Panc1 (cell line): ENCODE measurements at regions not wholly inside any gene's neighbourhood (a gene's known extent, or its start where the extent isn't known, plus 50 kb on each side); places are given as distances from the start of the nearest gene placed in this dataset.

ENCODE experiments used
- ATAC-seq: fragments of 200-7000 bp; cut with Tn5 transposase; 2 replicates; pipeline ENCODE4 v1.9.1; 2020; ENCODE audit warnings: mild to moderate bottlenecking, moderate library complexity
- BruUV-seq: library from RNA; stranded (reverse); fragments of 400-500 nt; replicated peaks from 2 replicates; lab custom pipeline; 2021; lab: Mats Ljungman, UMichigan
- CTCF ChIA-PET: fragments of 300-600 bp; sonication (Branson Sonifier 250); formaldehyde crosslinking; loops from one replicate; lab custom pipeline; 2022; ENCODE audit warnings: antibody characterized with exemption; lab: Charles Lee
- POLR2A ChIA-PET: fragments of 300-600 bp; sonication (Branson Sonifier 250); formaldehyde crosslinking; loops from one replicate; lab custom pipeline; 2022; ENCODE audit warnings: antibody characterized with exemption; lab: Charles Lee
- DNase-seq: peaks from one replicate; pipeline ENCODE4 v3.0.0-alpha.2; 2010; ENCODE audit warnings: low read depth, low spot score
- H3K27ac ChIP-seq: 2 replicates; pipeline ENCODE4 v1.5.1; 2011; ENCODE audit warnings: mild to moderate bottlenecking, low read length, inconsistent platforms
- H3K27me3 ChIP-seq: fragments of 200-500 bp; sonication (Bioruptor generic); 2 replicates; pipeline ENCODE4 v1.6.0; 2014; ENCODE audit warnings: low read length, inconsistent platforms; ENCODE audit not compliant: control insufficient read depth, insufficient read depth
- H3K36me3 ChIP-seq: fragments of 200-500 bp; sonication (Bioruptor generic); 2 replicates; pipeline ENCODE4 v1.5.1; 2014; ENCODE audit warnings: inconsistent platforms, mild to moderate bottlenecking, low read length, moderate library complexity; ENCODE audit not compliant: control insufficient read depth, insufficient read depth
- H3K4me1 ChIP-seq: 2 replicates; pipeline ENCODE4 v1.5.1; 2011; ENCODE audit warnings: inconsistent platforms, mild to moderate bottlenecking, low read length, moderate library complexity; ENCODE audit not compliant: control insufficient read depth, insufficient read depth
- H3K4me3 ChIP-seq, 2 experiments: 2 replicates each; pipeline ENCODE4 v1.5.1; 2011 to 2012; ENCODE audit warnings: low read depth in 2 of 2, low read length in 2 of 2, mild to moderate bottlenecking in 2 of 2, inconsistent platforms in 1 of 2, moderate library complexity in 1 of 2
- H3K9me3 ChIP-seq: fragments of 200-500 bp; sonication (Bioruptor generic); 2 replicates; pipeline ENCODE4 v1.5.1; 2014; ENCODE audit warnings: low read depth, mild to moderate bottlenecking, inconsistent platforms, low read length, moderate library complexity; ENCODE audit not compliant: control insufficient read depth, insufficient read depth
- POLR2AphosphoS5 ChIP-seq: IDR thresholded peaks from 2 replicates; pipeline ENCODE4 v1.6.1; 2012; ENCODE audit warnings: mild to moderate bottlenecking, low read depth, low read length, moderate library complexity
- SIN3A ChIP-seq: IDR thresholded peaks from 2 replicates; pipeline ENCODE4 v1.6.1; 2012; ENCODE audit warnings: low read depth, mild to moderate bottlenecking, low read length, moderate library complexity, borderline replicate concordance; ENCODE audit not compliant: insufficient read depth
- TCF7L2 ChIP-seq: IDR thresholded peaks from 2 replicates; pipeline ENCODE4 v1.6.1; 2011; ENCODE audit warnings: mild to moderate bottlenecking, low read depth, low read length, inconsistent platforms
- in situ Hi-C: cut with HindIII; loops from 2 replicates; pipeline ENCODE4 v1.10.0; 2016; ENCODE audit warnings: low sequenced_read_pairs, low pct_unique_long_range_greater_than_20kb
- intact Hi-C: fragments of 100-400 bp; cut with micrococcal nuclease; formaldehyde crosslinking; loops from one replicate; pipeline ENCODE4 v1.10.0; 2022; ENCODE audit not compliant: unreplicated experiment
- TF ChIP-seq, protein P1 (sequence below): fragments of 450-650 bp; IDR thresholded peaks from 2 replicates; pipeline ENCODE4 v1.5.1; 2017; ENCODE audit warnings: mild to moderate bottlenecking
- TF ChIP-seq, protein P2 (sequence below), 2 experiments: IDR thresholded peaks; 2 replicates each; pipeline ENCODE4 v1.6.1; 2011 to 2012; ENCODE audit warnings: low read depth in 2 of 2, control low read depth in 1 of 2, low read length in 1 of 2, mild to moderate bottlenecking in 1 of 2, moderate library complexity in 1 of 2; ENCODE audit not compliant: insufficient read depth in 1 of 2

GRCh38 chr3:176590722-176591121, 606.6 kb downstream of the TBL1XR1 start:
- H3K27ac ChIP-seq = no peak overlapping the region
- ATAC-seq = no peak
- H3K9me3 ChIP-seq = no peaks in the 10 kb centered on the region
- ChIA-PET CTCF (no interaction called here), POLR2A (no interaction called here)
- H3K36me3 ChIP-seq = no peaks in the 10 kb centered on the region
- intact Hi-C loops (no loop called here), in situ Hi-C loops (no loop called here)
- no peaks in the 10 kb centered on the region; the same call in 1 of the 2 replicates for H3K27me3 ChIP-seq
- DNase-seq = no peak
- no TSS peak for BruUV-seq
- TF ChIP-seq, protein P1, sequence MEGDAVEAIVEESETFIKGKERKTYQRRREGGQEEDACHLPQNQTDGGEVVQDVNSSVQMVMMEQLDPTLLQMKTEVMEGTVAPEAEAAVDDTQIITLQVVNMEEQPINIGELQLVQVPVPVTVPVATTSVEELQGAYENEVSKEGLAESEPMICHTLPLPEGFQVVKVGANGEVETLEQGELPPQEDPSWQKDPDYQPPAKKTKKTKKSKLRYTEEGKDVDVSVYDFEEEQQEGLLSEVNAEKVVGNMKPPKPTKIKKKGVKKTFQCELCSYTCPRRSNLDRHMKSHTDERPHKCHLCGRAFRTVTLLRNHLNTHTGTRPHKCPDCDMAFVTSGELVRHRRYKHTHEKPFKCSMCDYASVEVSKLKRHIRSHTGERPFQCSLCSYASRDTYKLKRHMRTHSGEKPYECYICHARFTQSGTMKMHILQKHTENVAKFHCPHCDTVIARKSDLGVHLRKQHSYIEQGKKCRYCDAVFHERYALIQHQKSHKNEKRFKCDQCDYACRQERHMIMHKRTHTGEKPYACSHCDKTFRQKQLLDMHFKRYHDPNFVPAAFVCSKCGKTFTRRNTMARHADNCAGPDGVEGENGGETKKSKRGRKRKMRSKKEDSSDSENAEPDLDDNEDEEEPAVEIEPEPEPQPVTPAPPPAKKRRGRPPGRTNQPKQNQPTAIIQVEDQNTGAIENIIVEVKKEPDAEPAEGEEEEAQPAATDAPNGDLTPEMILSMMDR = no peak
- TF ChIP-seq, protein P2, sequence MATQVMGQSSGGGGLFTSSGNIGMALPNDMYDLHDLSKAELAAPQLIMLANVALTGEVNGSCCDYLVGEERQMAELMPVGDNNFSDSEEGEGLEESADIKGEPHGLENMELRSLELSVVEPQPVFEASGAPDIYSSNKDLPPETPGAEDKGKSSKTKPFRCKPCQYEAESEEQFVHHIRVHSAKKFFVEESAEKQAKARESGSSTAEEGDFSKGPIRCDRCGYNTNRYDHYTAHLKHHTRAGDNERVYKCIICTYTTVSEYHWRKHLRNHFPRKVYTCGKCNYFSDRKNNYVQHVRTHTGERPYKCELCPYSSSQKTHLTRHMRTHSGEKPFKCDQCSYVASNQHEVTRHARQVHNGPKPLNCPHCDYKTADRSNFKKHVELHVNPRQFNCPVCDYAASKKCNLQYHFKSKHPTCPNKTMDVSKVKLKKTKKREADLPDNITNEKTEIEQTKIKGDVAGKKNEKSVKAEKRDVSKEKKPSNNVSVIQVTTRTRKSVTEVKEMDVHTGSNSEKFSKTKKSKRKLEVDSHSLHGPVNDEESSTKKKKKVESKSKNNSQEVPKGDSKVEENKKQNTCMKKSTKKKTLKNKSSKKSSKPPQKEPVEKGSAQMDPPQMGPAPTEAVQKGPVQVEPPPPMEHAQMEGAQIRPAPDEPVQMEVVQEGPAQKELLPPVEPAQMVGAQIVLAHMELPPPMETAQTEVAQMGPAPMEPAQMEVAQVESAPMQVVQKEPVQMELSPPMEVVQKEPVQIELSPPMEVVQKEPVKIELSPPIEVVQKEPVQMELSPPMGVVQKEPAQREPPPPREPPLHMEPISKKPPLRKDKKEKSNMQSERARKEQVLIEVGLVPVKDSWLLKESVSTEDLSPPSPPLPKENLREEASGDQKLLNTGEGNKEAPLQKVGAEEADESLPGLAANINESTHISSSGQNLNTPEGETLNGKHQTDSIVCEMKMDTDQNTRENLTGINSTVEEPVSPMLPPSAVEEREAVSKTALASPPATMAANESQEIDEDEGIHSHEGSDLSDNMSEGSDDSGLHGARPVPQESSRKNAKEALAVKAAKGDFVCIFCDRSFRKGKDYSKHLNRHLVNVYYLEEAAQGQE (IDR thresholded peaks at IDR 0.05; ENCODE audit: insufficient read depth in 1 of 2, low read depth in 2 of 2, low read length in 1 of 2) = no peak
- TF ChIP-seq SIN3A (no peak), TCF7L2 (no peak), POLR2AphosphoS5 (no peak)
- H3K4me1 ChIP-seq = no peaks in the 10 kb centered on the region
- no peak overlapping the region for H3K4me3 ChIP-seq

DNA sequence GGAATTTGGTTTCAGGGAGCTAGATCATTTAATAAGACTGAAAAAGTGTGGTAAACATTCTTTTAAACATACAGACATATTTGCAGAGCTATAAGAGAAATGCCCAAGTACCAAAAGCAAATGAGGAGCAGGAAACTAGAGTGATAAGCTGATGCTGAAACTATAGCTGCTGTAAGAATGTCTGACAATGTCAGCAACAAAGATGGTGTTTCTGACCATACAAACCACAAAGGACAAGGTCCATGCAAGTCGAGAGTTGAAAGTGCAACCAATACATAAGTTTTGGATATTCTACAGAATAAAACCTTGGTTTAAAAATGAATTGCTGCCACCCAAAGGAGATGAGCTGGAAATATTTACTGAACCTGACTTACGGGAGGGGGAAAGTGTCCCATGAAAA, 610.2 kb downstream of the TBL1XR1 start:
- DNase-seq = no peak
- ATAC-seq = no peak
- Histone ChIP-seq H3K9me3 (no peaks in the 10 kb centered on the region), H3K4me1 (no peaks in the 10 kb centered on the region), H3K27me3 (no peaks in the 10 kb centered on the region), H3K4me3 (no peak overlapping the region), H3K36me3 (no peaks in the 10 kb centered on the region), H3K27ac (no peak overlapping the region)
- CTCF ChIA-PET = no interaction called here
- POLR2A ChIA-PET = no interaction called here
- no TSS peak for BruUV-seq
- in situ Hi-C loops = no loop called here
- intact Hi-C loops = no loop called here
- TF ChIP-seq SIN3A (no peak), TCF7L2 (no peak), POLR2AphosphoS5 (no peak)
- TF ChIP-seq, protein P1 = no peak; the same call in 1 of the 2 replicates
- TF ChIP-seq, protein P2 (IDR thresholded peaks at IDR 0.05; ENCODE audit: insufficient read depth in 1 of 2, low read depth in 2 of 2, low read length in 1 of 2) = no peak
